T-cell (primary cell): ENCODE measurements at regions not wholly inside any gene's neighbourhood (a gene's known extent, or its start where the extent isn't known, plus 50 kb on each side); places are given as distances from the start of the nearest gene placed in this dataset.

Source experiments
- ATAC-seq, 4 experiments: fragments of 200-7000 bp in 3 of 4; fragments of 150-1000 bp in 1 of 4; cut with Tn5 transposase; replicated peaks in 1 of 4; 1 replicate in 3 of 4; 2 replicates in 1 of 4; pipeline ENCODE4 v1.10.0; 2021; ENCODE audit warnings: moderate library complexity in 3 of 4, mild to moderate bottlenecking in 2 of 4, moderate number of reproducible peaks in 1 of 4
- CTCF ChIA-PET, 2 donors: fragments of 300-600 bp; sonication (Branson Sonifier 250); formaldehyde crosslinking; loops; one replicate each; lab custom pipeline; 2022; ENCODE audit warnings: antibody characterized with exemption in 2 of 2; lab: Charles Lee
- POLR2A ChIA-PET, 2 donors: fragments of 300-600 bp; sonication (Branson Sonifier 250); formaldehyde crosslinking; loops; one replicate each; lab custom pipeline; 2022; ENCODE audit warnings: antibody characterized with exemption in 2 of 2; lab: Charles Lee
- DNase-seq, 35 experiments: peaks; one replicate each; pipeline versions ENCODE4 v3.0.0 to v3.0.0-alpha.2; 2013 to 2023
- H3K27ac ChIP-seq: one replicate; pipeline ENCODE4 v1.5.1; 2013; ENCODE audit warnings: low read length
- H3K27me3 ChIP-seq, 2 experiments: replicated peaks in 1 of 2; 1 replicate in 1 of 2; 2 replicates in 1 of 2; pipeline versions ENCODE4 v1.6.1 to v1.7.0; 2013; ENCODE audit warnings: low read length in 1 of 2, mixed read lengths in 1 of 2; ENCODE audit not compliant: control insufficient read depth in 2 of 2, insufficient read depth in 2 of 2; ENCODE audit errors: extremely low read depth in 1 of 2
- H3K36me3 ChIP-seq, 2 donors: 1 replicate in 1 of 2; 2 replicates in 1 of 2; pipeline versions ENCODE4 v1.6.1 to v1.7.0; 2013; ENCODE audit warnings: low read length in 1 of 2; ENCODE audit not compliant: control insufficient read depth in 2 of 2, insufficient read depth in 1 of 2; ENCODE audit errors: extremely low read depth in 1 of 2
- H3K4me1 ChIP-seq, 2 experiments: 1 replicate in 1 of 2; 2 replicates in 1 of 2; pipeline versions ENCODE4 v1.6.1 to v1.7.0; 2013; ENCODE audit warnings: low read length in 2 of 2, mixed read lengths in 1 of 2; ENCODE audit not compliant: insufficient read depth in 2 of 2, control insufficient read depth in 1 of 2; ENCODE audit errors: extremely low read depth in 1 of 2
- H3K4me3 ChIP-seq, 2 donors: 1 replicate in 1 of 2; 2 replicates in 1 of 2; pipeline versions ENCODE4 v1.5.1 to v1.7.0; 2013; ENCODE audit warnings: mild to moderate bottlenecking in 2 of 2, low read length in 1 of 2, moderate library complexity in 1 of 2; ENCODE audit not compliant: control insufficient read depth in 1 of 2; ENCODE audit errors: extremely low read depth in 1 of 2
- H3K9me3 ChIP-seq: 2 replicates; pipeline ENCODE4 v1.7.0; 2013
- H3K27ac Mint-ChIP-seq, 2 donors: one replicate each; pipeline ENCODE4 v1.8.0; 2020 to 2021; ENCODE audit warnings: mild to moderate bottlenecking in 2 of 2, mixed read lengths in 2 of 2
- H3K27me3 Mint-ChIP-seq, 2 donors: one replicate each; pipeline ENCODE4 v1.8.0; 2021 to 2022; ENCODE audit warnings: mixed read lengths in 2 of 2
- H3K36me3 Mint-ChIP-seq: one replicate; pipeline ENCODE4 v1.8.0; 2021; ENCODE audit warnings: mixed read lengths
- H3K4me1 Mint-ChIP-seq, 3 donors: one replicate each; pipeline ENCODE4 v1.8.0; 2020 to 2022; ENCODE audit warnings: mixed read lengths in 3 of 3, mild to moderate bottlenecking in 1 of 3
- H3K4me3 Mint-ChIP-seq, 3 donors: one replicate each; pipeline ENCODE4 v1.8.0; 2020 to 2022; ENCODE audit warnings: mild to moderate bottlenecking in 3 of 3, mixed read lengths in 3 of 3, moderate library complexity in 3 of 3
- H3K9me3 Mint-ChIP-seq, 3 donors: one replicate each; pipeline ENCODE4 v1.8.0; 2020 to 2022; ENCODE audit warnings: mixed read lengths in 3 of 3
- WGBS: methylation state at CpG from one replicate; pipeline ENCODE4 v1.1.5; 2013; ENCODE audit warnings: missing lambda C conversion rate; ENCODE audit not compliant: insufficient coverage; 5-methylcytosine and 5-hydroxymethylcytosine counted together

DNA sequence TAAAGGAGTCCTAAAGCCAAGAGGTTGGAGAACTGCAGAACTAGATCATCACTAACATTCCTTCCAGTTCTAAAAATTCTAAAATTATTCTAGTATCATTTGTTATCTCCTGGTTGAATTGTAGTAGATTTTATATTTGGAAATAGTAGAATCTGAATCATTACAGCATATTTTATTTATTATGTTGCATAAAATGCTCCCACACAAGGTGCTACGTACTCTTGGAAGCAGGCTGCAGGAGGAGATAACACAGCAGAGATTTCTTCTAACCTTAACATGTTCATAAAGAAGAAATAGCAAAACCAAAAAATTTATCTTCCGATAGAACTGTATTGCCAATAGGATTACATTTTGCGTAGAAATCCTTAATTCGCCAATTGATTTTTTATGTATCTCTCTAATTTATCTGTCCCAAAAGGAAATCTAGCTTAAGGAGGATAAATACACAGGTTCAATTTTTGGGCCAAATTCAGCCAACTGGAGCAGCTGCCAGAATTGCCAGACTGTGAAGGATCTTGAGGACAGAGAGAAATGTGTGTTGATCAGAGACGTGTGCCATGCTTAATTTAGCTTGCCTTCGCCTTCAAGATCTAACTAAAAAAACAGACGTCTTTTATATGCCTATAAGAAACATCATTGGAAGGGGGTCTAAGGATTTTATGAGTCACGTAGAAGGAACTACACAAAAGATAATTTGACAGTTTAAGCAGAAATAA is 134.4 kb upstream of the MITF start:
- no peak overlapping the region for H3K27ac Mint-ChIP-seq
- no peak overlapping the region for H3K27ac ChIP-seq
- no peaks in the 10 kb centered on the region for H3K4me1 Mint-ChIP-seq
- ChIA-PET CTCF (no interaction called here), POLR2A (no interaction called here)
- peaks cover 0 to 10% of the 10 kb centered on the region in 2 donors for H3K27me3 Mint-ChIP-seq
- H3K4me1 ChIP-seq: no peaks in the 10 kb centered on the region
- no peaks in the 10 kb centered on the region for H3K36me3 ChIP-seq
- no peak overlapping the region for H3K4me3 Mint-ChIP-seq
- H3K4me3 ChIP-seq: no peak overlapping the region
- no peaks in the 10 kb centered on the region for H3K36me3 Mint-ChIP-seq
- WGBS: no CpG with 5 or more reads among the region's 8 CpGs
- peaks cover 7 to 14% (median 12%) of the 10 kb centered on the region in 3 donors for H3K9me3 Mint-ChIP-seq
- H3K9me3 ChIP-seq: no peaks in the 10 kb centered on the region
- no peaks in the 10 kb centered on the region for H3K27me3 ChIP-seq
- DNase-seq (no peak), ATAC-seq (no peak)

DNA sequence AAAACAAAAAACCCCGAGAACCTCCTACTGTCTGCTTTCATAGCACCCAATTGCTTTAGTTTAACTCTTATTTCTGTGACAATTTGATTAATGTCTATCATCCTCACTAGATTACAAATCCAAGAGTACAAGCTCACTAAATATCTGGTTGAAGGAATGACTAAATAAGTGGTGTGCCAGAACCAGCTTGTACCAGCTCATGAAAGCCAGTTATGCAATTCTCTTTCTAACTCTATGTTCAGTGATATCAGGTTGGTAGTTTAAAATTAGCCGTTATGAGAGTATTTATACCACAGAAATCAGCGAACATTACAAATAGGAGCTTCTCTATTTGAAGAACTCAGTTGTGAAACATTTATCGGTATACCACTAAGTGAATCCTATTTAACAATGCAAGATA is 137.2 kb upstream of the MITF start:
- Histone ChIP-seq H3K27ac (no peak overlapping the region), H3K4me1 (no peaks in the 10 kb centered on the region), H3K4me3 (no peak overlapping the region), H3K9me3 (no peaks in the 10 kb centered on the region), H3K27me3 (no peaks in the 10 kb centered on the region), H3K36me3 (no peaks in the 10 kb centered on the region)
- Mint-ChIP-seq H3K27me3 (peaks cover 0 to 3% of the 10 kb centered on the region in 2 donors), H3K4me1 (no peaks in the 10 kb centered on the region), H3K27ac (no peak overlapping the region), H3K36me3 (no peaks in the 10 kb centered on the region), H3K4me3 (no peak overlapping the region), H3K9me3 (peaks cover 3 to 6% (median 4%) of the 10 kb centered on the region in 3 donors)
- POLR2A ChIA-PET: no interaction called here
- CTCF ChIA-PET: no interaction called here
- DNase-seq (no peak), ATAC-seq (no peak)
- WGBS: no CpG with 5 or more reads among the region's 4 CpGs

DNA sequence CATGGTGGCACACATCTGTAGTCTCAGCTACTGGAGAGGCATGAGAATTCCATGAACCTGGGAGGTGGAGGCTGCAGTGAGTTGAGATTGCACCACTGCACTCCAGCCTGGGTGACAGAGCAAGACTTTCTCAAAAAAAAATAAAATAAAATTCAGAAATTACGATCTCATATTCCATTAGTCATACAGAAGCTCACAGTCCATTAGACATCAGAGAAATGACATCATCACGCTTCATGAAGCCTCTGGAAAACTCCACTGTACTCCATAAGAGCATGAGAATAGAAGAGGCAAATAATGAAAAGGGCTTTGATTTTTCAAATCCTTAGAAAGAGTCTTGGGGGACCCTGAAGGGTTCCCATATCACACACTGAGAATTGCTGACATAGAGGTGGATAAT is 145.0 kb upstream of the MITF start:
- ChIA-PET CTCF (interaction anchor here in 1 of 2 donors (0.6 kb wide), 1 partner anchor 12 kb away, joined by 3 read pairs; no protein-coding TSS in a partner anchor), POLR2A (no interaction called here)
- no peak overlapping the region for H3K27ac ChIP-seq
- Mint-ChIP-seq H3K27ac (no peak overlapping the region), H3K4me1 (no peaks in the 10 kb centered on the region), H3K27me3 (no peaks in the 10 kb centered on the region), H3K4me3 (no peak overlapping the region), H3K9me3 (peaks cover 0 to 7% (median 0%) of the 10 kb centered on the region in 3 donors), H3K36me3 (no peaks in the 10 kb centered on the region)
- no peaks in the 10 kb centered on the region for H3K4me1 ChIP-seq
- H3K4me3 ChIP-seq: no peak overlapping the region
- no peaks in the 10 kb centered on the region for H3K36me3 ChIP-seq
- DNase-seq (no peak), ATAC-seq (no peak)
- no peaks in the 10 kb centered on the region for H3K9me3 ChIP-seq
- no peaks in the 10 kb centered on the region for H3K27me3 ChIP-seq
- WGBS: no CpG with 5 or more reads among the region's 2 CpGs

DNA sequence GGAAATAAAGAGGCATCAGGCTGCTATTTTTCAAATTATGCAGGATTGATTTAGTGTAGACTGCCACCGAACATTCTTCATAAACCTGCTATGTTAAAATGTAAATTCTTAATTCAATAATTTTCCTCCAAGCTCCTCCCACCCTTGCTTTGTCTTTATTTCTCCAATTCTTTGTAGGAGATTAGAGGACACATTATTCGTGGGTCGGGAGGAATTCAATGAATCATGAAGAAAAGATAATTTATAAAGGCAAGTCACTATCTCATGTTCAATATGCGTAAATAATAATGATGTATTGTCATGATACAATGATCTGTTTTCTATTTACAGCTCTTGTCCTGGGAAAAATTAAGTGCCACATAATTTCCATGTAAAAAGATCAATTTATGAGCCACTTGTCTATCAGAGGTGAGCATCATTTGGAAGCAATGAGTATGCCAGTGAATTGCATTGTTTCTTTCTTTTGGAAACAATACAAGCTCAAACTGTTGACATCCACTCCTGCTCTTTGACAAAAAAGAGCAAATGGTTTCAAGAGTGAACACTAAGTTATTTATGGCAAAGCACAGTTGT is 148.0 kb upstream of the MITF start:
- H3K4me1 ChIP-seq: no peaks in the 10 kb centered on the region
- ATAC-seq: no peak
- no peaks in the 10 kb centered on the region for H3K27me3 Mint-ChIP-seq
- no peaks in the 10 kb centered on the region for H3K4me1 Mint-ChIP-seq
- no peaks in the 10 kb centered on the region for H3K9me3 ChIP-seq
- H3K36me3 Mint-ChIP-seq: no peaks in the 10 kb centered on the region
- H3K27ac ChIP-seq: no peak overlapping the region
- no peaks in the 10 kb centered on the region for H3K36me3 ChIP-seq
- POLR2A ChIA-PET: no interaction called here
- no peak overlapping the region for H3K4me3 ChIP-seq
- no peak overlapping the region for H3K4me3 Mint-ChIP-seq
- peaks cover 6 to 21% (median 9%) of the 10 kb centered on the region in 3 donors for H3K9me3 Mint-ChIP-seq
- H3K27me3 ChIP-seq: no peaks in the 10 kb centered on the region
- no peak for DNase-seq
- H3K27ac Mint-ChIP-seq: no peak overlapping the region
- CTCF ChIA-PET: no interaction called here
- WGBS: no CpG with 5 or more reads among the region's 4 CpGs

DNA sequence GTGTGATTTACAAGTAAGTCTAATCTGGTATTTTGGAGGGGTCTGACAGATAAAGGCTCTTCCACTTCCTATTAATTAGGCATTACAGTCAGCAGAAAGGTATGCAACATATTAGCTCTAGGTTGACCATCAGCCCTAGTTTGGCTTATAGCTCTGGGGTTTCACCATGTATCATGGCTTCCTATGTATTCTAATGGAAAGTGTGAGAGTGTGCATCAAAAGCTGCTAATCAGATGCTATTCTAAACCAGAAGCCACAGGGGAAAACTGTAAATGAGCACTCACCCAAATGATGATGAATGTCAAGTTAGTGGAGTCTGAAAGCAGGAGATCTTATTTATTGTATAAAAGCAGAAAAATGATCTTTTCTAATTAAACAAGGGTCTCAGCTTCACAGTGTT is 149.2 kb upstream of the MITF start:
- Histone ChIP-seq H3K9me3 (no peaks in the 10 kb centered on the region), H3K4me3 (no peak overlapping the region), H3K27me3 (no peaks in the 10 kb centered on the region), H3K36me3 (no peaks in the 10 kb centered on the region), H3K4me1 (no peaks in the 10 kb centered on the region), H3K27ac (no peak overlapping the region)
- Mint-ChIP-seq H3K36me3 (no peaks in the 10 kb centered on the region), H3K27me3 (peaks cover 0 to under 1% of the 10 kb centered on the region in 2 donors), H3K27ac (no peak overlapping the region), H3K4me1 (no peaks in the 10 kb centered on the region), H3K9me3 (peaks cover 11 to 26% (median 17%) of the 10 kb centered on the region in 3 donors), H3K4me3 (no peak overlapping the region)
- ATAC-seq (no peak), DNase-seq (no peak)
- CTCF ChIA-PET: no interaction called here
- POLR2A ChIA-PET: interaction anchor here in 1 of 2 donors (0.5 kb wide), 1 partner anchor 10 kb away, joined by 3 read pairs; no protein-coding TSS in a partner anchor

DNA sequence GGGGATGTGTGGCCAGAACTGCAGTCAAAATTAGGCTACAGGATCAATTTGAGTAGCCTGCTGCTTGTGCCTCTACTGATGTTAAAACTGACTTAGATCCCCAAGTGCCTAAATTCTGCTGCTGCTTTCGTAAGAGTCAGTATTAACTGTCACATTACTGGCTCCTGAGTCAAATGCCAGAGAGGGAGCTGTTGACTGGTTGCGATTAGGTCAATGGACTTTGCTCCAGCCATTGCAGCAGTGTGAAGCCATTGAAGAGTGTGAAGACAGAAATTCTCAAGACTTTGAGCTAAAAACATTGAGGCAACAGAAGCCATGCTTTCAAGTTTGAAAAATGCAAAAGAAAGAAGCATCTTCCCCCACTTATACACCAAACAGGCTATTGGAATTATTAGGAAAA is 151.1 kb upstream of the MITF start:
- no peaks in the 10 kb centered on the region for H3K27me3 ChIP-seq
- CTCF ChIA-PET: interaction anchor here in 1 of 2 donors (0.7 kb wide), 1 partner anchor 432 kb away, joined by 5 read pairs; no protein-coding TSS in a partner anchor
- H3K27ac Mint-ChIP-seq: no peak overlapping the region

More for the DNA sequence above, 151.1 kb upstream of the MITF start:
- DNase-seq (no peak), ATAC-seq (no peak)
- Mint-ChIP-seq H3K27me3 (peaks cover 0 to 11% of the 10 kb centered on the region in 2 donors), H3K4me1 (no peaks in the 10 kb centered on the region), H3K9me3 (peaks cover 11 to 32% (median 28%) of the 10 kb centered on the region in 3 donors), H3K4me3 (no peak overlapping the region), H3K36me3 (no peaks in the 10 kb centered on the region)
- Histone ChIP-seq H3K4me1 (no peaks in the 10 kb centered on the region), H3K36me3 (no peaks in the 10 kb centered on the region), H3K9me3 (no peaks in the 10 kb centered on the region), H3K4me3 (no peak overlapping the region), H3K27ac (no peak overlapping the region)
- WGBS: no CpG with 5 or more reads among the region's 2 CpGs
- POLR2A ChIA-PET: interaction anchor here in 1 of 2 donors (0.7 kb wide), 1 partner anchor 638 kb away, joined by 4 read pairs; no protein-coding TSS in a partner anchor
